ENCODE measurements at regions not wholly inside any gene's neighbourhood (a gene's known extent, or its start where the extent isn't known, plus 50 kb on each side); places are given as distances from the start of the nearest gene placed in this dataset.

GRCh38 chr21:15192243-15192642 lies 127.4 kb upstream of the NRIP1 start:
- no peak overlapping the region for H3K4me3 ChIP-seq
- TF ChIP-seq POLR2A (IDR thresholded peaks at IDR 0.05) (no peak), EP300 (IDR thresholded peaks at IDR 0.05) (no peak), POLR2AphosphoS5 (IDR thresholded peaks at IDR 0.05) (no peak)
- TF ChIP-seq, protein P1, sequence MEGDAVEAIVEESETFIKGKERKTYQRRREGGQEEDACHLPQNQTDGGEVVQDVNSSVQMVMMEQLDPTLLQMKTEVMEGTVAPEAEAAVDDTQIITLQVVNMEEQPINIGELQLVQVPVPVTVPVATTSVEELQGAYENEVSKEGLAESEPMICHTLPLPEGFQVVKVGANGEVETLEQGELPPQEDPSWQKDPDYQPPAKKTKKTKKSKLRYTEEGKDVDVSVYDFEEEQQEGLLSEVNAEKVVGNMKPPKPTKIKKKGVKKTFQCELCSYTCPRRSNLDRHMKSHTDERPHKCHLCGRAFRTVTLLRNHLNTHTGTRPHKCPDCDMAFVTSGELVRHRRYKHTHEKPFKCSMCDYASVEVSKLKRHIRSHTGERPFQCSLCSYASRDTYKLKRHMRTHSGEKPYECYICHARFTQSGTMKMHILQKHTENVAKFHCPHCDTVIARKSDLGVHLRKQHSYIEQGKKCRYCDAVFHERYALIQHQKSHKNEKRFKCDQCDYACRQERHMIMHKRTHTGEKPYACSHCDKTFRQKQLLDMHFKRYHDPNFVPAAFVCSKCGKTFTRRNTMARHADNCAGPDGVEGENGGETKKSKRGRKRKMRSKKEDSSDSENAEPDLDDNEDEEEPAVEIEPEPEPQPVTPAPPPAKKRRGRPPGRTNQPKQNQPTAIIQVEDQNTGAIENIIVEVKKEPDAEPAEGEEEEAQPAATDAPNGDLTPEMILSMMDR (IDR thresholded peaks at IDR 0.05), result no peak
- H3K4me1 ChIP-seq, result no peaks in the 10 kb centered on the region
- intact Hi-C loops (cut with DNase I), result no loop called here
- no peaks in the 10 kb centered on the region for H3K27me3 ChIP-seq
- DNase-seq, result no peak
- no peaks in the 10 kb centered on the region for H3K9me3 ChIP-seq
- no peaks in the 10 kb centered on the region for H3K36me3 ChIP-seq
- H3K27ac ChIP-seq, result no peak overlapping the region
- WGBS, 2 donors, result 77 to 83% methylated on average over 3 of the region's 3 CpGs

- H3K9me3 ChIP-seq, result no peaks in the 10 kb centered on the region
- H3K27me3 ChIP-seq, result no peaks in the 10 kb centered on the region
- DNase-seq, result no peak
- 90 to 95% methylated on average over 3 of the region's 3 CpGs for WGBS, 2 donors
- no peak overlapping the region for H3K27ac ChIP-seq
- intact Hi-C loops (cut with DNase I), result no loop called here
- H3K4me1 ChIP-seq, result peaks cover 0 to 8% (median 3%) of the 10 kb centered on the region in 4 donors
- no peak overlapping the region for H3K4me3 ChIP-seq
- TF ChIP-seq EP300 (IDR thresholded peaks at IDR 0.05) (no peak), POLR2AphosphoS5 (IDR thresholded peaks at IDR 0.05) (no peak), POLR2A (IDR thresholded peaks at IDR 0.05) (no peak)
- TF ChIP-seq, protein P1 (IDR thresholded peaks at IDR 0.05), result no peak
- no peaks in the 10 kb centered on the region for H3K36me3 ChIP-seq
These were observed 129.1 kb upstream of the NRIP1 start for GRCh38 chr21:15193937-15194336.

DNA sequence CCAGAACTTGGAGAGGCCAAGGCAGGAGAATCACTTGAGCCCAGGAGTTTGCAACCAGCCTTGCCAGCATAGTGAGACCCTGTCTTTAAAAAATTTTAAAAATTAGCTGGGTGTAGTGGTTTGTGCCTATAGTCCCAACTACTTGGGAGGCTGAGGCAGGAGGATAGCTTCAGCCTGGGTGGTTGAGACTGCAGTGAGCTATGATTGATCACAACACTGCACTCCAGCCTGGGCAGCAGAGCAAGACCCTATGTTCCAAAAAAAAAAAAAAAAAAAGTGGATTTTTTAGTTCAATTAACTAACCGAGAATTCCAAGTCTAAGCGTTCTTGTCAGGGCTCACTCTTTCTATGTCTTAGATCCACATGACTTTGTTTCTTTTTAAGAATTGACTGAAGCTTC lies 130.3 kb upstream of the NRIP1 start:
- WGBS, 2 donors, result 98 to 100% methylated on average over 2 of the region's 2 CpGs
- intact Hi-C loops (cut with DNase I), result no loop called here
- H3K36me3 ChIP-seq, result no peaks in the 10 kb centered on the region
- H3K4me3 ChIP-seq, result no peak overlapping the region
- no peaks in the 10 kb centered on the region for H3K27me3 ChIP-seq
- no peaks in the 10 kb centered on the region for H3K9me3 ChIP-seq
- DNase-seq, result no peak
- TF ChIP-seq, protein P1 (IDR thresholded peaks at IDR 0.05), result no peak
- TF ChIP-seq EP300 (IDR thresholded peaks at IDR 0.05), result no peak
- TF ChIP-seq POLR2AphosphoS5 (IDR thresholded peaks at IDR 0.05), result no peak
- TF ChIP-seq POLR2A (IDR thresholded peaks at IDR 0.05), result no peak
- H3K4me1 ChIP-seq, result peaks cover 0 to 19% (median 3%) of the 10 kb centered on the region in 4 donors
- no peak overlapping the region for H3K27ac ChIP-seq

DNA sequence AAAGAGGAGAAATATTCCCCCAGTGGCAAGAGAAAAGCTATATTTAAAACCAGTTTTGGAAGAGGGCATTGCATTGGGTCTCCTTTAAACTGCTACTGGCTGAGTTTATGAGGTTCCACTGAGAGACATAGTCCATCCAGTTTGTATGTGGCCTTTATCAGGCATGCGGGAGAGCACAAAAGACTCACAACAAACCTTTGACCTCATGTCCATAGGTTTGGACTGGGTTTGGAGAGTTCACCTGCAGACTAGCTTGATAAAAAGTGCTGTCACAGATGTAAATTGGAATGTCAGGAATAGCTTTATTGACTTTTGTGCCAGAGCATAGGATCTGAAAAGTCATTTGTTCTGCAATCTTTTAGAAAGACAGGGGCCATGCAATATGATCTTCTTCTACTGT lies 131.0 kb upstream of the NRIP1 start:
- Histone ChIP-seq H3K4me3 (no peak overlapping the region), H3K27me3 (no peaks in the 10 kb centered on the region), H3K9me3 (no peaks in the 10 kb centered on the region), H3K4me1 (peaks cover 0 to 20% (median 3%) of the 10 kb centered on the region in 4 donors), H3K27ac (no peak overlapping the region), H3K36me3 (no peaks in the 10 kb centered on the region)
- TF ChIP-seq POLR2A (IDR thresholded peaks at IDR 0.05) (no peak), POLR2AphosphoS5 (IDR thresholded peaks at IDR 0.05) (no peak), EP300 (IDR thresholded peaks at IDR 0.05) (no peak)
- TF ChIP-seq, protein P1 (IDR thresholded peaks at IDR 0.05), result no peak
- intact Hi-C loops (cut with DNase I), result no loop called here
- DNase-seq, result no peak
- WGBS, 2 donors, result 31 to 67% methylated on average over 1 of the region's 1 CpG

DNA sequence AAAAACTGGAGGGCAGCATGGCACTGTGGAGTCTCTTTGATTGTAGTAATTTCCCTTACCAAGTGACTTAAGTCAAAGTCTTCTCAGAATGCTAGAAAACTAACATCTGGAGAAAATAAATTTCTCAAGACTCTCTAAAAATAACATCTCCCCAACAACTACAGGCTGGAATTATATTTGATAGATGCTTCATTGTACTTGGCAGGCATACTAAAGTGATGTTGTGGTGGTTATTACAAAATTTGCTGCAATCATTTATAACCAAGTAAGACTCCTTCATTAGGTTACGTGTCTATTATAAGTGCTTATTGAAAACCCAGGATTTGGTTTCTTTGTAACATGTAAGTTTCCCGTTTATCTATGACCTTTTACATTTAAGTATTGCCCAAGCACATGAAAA lies 132.9 kb upstream of the NRIP1 start:
- H3K36me3 ChIP-seq, result no peaks in the 10 kb centered on the region
- DNase-seq, result no peak
- peaks cover 0 to 24% (median 3%) of the 10 kb centered on the region in 4 donors for H3K4me1 ChIP-seq
- WGBS, 2 donors, result 91 to 92% methylated on average over 2 of the region's 2 CpGs
- intact Hi-C loops (cut with DNase I), result no loop called here
- no peaks in the 10 kb centered on the region for H3K27me3 ChIP-seq
- H3K27ac ChIP-seq, result no peak overlapping the region
- H3K4me3 ChIP-seq, result no peak overlapping the region
- TF ChIP-seq EP300 (IDR thresholded peaks at IDR 0.05) (no peak), POLR2A (IDR thresholded peaks at IDR 0.05) (no peak), POLR2AphosphoS5 (IDR thresholded peaks at IDR 0.05) (no peak)
- TF ChIP-seq, protein P1 (IDR thresholded peaks at IDR 0.05), result no peak
- no peaks in the 10 kb centered on the region for H3K9me3 ChIP-seq
